ENCODE measurements at regions not wholly inside any gene's neighbourhood (a gene's known extent, or its start where the extent isn't known, plus 50 kb on each side); places are given as distances from the start of the nearest gene placed in this dataset.

DNA sequence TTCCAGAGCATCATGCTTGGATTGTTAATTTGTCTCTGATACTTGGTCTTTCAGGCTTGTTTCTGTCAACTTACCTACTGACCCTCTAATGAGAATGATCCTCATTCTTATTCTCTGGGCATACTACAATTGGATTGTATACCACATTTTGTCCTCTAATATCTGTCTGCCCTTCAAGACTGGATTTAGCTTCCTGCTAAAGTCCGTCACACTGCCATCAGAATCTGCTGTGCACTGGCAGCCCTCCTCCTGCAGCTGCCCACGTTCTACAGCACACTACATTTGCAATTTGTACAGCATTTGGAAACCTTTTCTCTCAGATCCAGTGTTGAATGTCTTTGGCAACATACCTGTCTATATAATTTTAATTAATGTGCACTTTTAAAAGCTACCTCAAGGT, 183.1 kb downstream of the ZNF330 start:
- no peak for DNase-seq (ENCODE audit: low read depth)

DNA sequence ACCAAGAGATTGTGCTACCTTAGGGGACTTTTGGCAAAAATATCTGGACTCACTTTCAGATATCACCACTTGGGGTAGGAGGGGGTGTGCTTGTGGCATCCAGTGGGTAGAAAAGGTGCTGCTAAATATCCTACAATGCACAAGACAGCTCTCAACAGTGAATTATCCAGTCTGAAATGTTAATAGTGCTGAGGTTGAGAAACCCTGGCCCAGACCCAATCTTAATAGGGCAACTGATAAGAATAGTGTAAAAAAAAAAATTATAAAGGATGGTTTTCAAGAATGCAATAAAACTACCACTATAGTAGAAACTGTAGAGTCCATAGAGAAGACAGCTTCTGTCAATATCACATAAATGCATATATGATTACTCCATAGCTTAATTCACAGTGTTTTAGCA, 185.5 kb downstream of the ZNF330 start:
- no peak for DNase-seq (ENCODE audit: low read depth)

DNA sequence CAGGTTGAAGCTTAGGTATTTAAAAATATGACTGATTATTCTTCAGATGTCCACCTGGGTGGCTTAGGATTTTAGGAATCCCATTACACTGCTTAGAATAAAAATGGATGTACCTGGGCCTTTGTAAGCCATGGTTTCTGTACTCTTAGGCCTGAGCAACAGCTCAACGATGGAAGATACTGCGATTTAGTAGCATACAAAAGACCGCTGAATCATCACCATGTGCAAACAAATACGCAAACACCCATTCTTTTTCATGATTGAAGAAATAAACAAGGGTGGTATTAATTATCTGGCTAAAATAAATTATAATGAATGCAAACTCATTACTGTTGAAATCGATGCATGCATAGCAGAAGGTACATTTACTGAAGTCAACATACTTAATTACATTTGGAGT, 188.9 kb downstream of the ZNF330 start:
- DNase-seq (ENCODE audit: low read depth): no peak

DNA sequence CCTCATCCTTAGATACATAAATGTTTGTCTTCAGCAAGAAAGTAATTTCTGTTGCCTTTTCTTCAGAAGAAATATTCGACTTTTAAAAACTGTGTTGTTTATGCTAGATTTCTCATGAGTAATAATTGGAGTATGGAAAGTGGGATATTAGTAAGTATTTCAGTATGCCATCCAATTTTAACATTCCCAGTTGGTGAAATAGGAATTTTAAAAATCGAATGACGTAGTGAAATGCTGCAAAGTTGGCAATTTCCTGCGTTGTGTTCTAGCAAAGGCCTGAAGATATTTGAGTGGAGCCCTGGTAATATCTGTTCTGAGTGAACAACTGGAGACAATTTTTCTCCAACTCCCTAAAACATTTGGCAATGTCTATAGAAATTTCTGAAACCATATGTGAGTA, 190.1 kb downstream of the ZNF330 start:
- peak; percentile 58 for DNase-seq (ENCODE audit: low read depth)

DNA sequence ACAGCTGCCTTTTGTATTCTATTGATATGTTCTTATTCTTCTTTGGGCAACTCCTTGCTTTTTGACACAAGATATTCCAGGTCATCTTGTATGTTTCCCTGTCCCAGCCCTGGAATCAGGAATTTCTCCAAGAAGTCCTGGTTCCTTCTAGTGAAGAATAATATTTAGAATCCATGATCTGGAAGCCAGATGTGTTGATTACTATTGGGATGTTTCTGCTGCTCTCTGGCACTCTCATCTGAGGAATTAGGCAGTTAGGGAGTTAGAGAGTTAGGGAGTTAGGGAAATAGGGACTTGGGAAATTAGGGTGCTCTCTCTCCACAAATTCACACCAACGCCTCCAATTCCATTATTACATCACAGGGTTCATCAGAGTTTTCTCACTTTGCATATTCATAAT, 191.2 kb downstream of the ZNF330 start:
- no peak for DNase-seq (ENCODE audit: low read depth)

DNA sequence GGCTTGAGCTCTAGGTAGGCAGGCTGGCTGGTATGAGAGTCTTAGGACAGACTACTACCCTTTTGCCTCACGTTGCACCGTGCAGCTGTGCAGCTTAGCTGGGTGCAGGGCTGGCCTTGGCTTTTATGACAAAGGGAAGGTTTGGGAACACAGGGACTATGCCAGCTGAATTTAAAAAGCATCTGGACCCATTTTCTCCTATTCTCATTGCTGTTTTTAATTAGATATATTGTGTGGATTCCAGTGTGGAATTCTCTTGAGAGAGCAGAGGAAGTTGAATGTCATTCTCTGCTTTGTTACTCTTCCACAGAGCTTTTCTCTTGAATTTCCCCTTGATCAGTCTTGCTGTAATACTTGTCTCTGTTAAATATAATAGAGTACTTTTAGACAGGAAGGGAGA, 192.7 kb downstream of the ZNF330 start:
- no peak for DNase-seq (ENCODE audit: low read depth)

DNA sequence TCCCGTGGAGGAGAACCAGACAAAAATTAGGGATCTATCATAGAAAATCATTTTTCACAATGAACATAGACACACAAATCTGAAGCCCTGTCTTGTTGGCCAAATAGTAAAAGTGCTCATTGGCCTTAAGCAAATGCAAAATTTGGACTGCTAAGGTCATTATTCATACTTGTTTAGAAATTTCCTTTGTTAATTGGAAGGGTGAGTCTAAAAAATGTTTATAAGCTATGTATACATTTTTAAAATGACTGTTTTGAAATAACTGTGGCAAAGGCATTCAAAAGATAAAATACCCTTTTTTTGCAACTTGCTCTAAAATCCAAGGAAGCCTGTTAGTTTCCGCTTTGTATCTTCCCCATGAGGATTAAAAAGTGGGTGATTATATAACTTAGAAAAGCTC, 195.0 kb downstream of the ZNF330 start:
- no peak for DNase-seq (ENCODE audit: low read depth)

DNA sequence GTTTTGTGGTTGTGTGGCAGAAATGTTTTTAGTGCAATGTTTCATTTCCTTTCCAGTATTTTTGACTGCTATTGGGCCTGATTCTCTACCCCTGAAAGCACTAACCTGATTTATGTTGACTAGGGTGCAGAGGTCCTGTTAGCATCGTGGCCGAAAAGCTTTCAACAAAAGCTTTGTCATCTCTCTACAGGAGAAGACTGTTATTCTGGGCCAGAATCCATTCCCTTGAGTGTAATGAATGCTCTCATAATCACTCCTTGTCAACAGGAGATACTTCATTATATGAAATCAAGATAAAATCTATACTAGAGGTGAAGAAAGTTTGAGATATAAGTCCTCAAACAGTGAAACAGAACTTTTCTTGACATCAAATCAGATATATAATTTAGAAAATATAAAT, 195.5 kb downstream of the ZNF330 start:
- peak; percentile 55 for DNase-seq (ENCODE audit: low read depth)

DNA sequence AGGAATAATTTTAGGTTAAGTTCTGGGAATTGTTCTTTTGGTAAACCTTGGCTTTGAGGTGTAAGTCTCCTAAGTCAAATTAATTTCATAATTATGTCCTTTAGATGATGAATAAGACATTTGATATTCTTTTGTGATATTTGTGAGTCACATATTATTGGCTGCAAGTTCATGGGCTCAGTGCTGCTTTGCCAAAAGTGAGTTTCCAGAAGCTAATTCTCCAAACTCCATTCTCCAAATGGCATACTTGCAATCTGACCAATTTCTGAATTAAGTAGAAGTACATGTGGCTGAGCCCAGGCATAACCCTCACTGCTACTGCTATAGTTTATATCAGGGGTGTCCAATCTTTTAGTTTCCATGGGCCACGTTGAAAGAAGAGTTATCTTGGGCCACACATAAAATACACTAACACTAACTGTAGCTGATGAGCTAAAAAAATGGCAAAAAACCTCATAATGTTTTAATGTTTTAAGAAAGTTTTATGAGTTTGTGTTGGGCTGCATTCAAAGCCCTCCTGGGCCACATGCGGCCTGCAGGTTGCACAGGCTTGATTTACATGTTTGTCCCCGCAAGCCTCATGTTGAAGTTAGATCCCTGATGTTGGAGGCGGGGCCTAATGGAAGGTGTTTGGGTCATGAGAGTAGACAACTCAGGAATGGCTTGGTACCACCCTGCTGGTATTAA, 196.1 kb downstream of the ZNF330 start:
- DNase-seq (ENCODE audit: low read depth): peak; percentile 30

DNA sequence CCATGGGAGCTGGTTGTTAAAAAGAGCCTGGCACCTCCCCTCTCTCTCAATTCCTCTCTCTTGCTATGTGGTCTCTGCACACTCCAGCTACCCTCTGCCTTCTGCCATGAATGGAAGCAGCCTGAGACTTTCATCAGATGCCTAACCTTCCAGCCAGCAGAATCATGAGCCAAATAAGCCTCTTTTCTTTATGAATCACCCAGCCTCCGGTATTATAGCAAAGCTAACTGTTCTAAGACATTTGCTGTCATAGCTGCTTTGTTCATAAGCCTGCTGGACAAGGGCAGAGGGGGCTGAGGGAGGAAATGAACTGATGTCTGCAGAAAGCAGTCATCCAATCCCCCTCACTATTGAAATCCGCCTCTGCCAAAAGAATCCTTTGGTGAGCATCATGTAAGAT, 196.7 kb downstream of the ZNF330 start:
- no peak for DNase-seq (ENCODE audit: low read depth)

DNA sequence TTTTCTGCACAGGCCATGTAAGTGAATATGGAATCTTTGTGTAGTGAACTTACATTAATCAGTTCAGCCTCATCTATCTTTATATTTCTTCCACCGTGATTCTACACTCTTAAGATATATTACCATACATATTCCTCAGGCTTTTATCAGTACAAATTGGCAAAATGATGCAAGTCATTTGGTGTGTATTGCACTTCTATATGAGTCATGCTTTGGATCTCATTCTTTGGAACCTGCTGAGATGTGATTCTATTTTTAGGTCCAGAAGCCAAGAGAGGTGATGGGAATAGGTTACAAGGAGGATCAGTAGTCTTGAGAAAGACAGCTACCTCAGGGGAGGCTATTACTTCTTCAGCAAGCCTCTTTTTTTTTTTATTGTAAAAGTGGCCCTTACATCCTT, 204.4 kb downstream of the ZNF330 start:
- peak; percentile 31 for DNase-seq (ENCODE audit: low read depth)

DNA sequence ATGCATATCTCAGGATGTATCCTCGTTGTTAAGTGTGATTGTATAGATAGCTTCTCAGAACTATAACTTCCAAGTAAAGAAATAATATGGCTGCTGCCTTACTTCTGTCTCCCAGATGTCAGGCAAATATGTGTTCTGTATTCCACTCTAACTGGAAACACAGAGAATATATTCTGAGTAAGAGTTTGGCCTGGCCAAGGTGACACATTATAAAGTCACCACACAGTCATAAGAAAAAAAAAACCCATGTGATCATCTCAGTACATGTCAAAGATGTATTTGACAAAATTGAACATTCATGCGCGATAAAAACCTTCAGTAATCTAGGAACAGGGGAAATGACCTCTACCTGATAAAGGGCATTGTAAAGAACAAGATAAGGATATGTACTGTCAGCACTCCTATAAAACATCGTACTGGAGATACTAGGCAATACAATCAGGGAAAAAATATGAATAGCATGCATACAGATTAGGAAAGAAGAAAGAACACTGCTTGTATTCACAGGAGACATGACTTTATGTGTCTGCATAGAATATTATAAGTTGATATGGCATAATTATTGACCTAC, 207.1 kb downstream of the ZNF330 start:
- no peak for DNase-seq (ENCODE audit: low read depth)

DNA sequence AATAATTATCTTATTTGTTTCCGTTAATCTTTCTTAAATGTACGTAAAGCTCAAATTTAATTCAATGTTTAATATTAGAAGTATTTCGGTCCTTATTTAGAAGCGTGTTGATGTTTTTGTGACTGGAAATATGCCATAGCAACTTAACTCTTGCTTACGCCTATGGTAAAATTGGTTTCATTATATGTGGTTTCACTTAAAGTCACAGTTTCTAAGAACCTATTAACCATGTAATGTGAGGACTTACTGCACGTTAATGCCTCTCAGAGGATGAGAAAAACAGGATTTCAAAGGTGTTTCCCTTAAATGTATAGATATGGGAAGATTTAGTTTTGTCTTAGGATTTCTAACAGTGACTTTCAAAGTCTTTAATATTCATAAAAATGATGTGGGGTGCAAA, 206.4 kb upstream of the IL15 start:
- DNase-seq (ENCODE audit: low read depth): no peak

DNA sequence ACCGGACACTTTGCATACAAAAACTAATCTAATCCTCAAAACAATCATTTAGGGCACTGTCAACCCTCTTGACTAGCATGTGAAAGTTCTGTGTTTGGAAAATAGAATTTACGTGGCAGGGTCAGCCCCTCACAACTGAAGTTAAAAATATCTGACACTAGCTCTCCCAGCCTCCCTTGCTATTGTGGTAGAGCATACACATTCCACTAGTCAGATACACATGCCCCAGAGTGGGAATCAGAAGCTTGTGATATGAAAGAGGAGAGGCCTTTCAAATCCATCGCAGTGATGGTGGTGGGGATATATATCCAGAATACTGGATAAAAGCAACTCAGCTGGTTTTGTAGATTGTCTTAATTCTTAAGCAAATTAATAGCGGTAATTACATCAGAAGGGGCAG, 205.7 kb upstream of the IL15 start:
- DNase-seq (ENCODE audit: low read depth): no peak

DNA sequence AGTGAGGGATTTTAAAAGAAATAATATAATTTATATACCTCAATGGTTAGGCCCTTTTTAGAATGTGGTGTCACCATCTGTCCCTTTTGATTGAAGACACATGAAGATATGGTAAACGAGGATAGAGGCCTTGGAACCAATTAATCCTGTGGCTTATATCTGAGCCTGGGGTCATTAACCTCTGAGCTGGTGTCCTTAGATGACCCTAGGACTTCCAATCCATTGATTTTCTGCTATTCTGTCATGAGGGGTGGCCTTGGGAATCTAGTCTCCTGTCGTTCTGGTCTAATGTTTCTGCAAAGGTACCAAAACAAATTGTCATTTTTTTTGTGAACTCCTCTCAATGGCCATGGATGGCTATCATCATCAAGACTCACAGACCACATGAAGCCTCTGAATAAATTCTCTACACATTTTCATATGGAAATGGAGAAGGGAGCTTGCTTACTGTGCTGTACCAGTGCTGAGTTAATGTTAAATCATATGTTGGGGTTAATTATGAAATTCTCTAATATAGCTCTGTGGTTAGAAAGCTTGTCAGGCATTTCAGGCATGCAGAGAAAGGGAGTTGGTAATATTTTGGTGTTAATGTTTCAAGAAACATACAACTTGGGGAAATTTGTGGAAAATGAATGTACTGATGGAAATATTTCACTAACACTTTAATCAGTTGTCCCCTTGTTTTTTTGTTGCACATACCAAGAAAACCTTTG, 204.2 kb upstream of the IL15 start:
- peak; percentile 22 for DNase-seq (ENCODE audit: low read depth)

DNA sequence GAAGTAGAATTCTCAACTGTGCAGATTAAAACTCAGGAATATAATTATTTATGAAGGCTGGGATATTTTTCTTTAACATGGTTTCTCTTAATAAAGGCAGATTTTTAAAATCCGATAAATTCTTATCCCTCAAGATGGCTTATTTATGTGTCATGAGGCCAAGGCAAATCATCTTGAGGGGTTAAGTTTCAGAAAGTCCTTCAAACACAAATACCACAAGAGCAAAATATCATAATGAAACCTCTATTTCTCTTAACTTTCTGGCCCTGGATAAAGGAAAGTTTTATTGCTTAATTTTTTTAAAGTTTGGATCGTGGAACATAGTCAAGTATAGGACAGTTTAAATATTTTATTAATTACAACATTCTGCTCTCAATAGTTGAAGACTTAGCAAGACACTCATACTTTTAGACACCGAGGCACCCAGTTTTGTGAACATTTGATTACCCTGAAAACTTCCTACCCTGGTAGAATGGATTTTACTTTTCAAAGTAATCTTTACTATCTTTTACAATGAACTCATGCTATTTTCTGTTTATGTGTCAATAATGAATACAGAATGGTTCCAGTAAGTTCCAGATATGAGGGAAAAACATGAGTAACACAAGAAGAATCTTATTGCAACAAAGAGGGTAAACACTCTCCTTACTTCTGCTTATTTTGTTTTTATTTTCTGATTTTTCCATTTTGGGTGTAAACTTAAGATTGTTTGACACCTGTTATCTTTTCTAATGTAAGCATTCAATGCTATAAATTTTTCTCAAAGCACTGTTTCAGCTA, 200.7 kb upstream of the IL15 start:
- peak; percentile 34 for DNase-seq (ENCODE audit: low read depth)

DNA sequence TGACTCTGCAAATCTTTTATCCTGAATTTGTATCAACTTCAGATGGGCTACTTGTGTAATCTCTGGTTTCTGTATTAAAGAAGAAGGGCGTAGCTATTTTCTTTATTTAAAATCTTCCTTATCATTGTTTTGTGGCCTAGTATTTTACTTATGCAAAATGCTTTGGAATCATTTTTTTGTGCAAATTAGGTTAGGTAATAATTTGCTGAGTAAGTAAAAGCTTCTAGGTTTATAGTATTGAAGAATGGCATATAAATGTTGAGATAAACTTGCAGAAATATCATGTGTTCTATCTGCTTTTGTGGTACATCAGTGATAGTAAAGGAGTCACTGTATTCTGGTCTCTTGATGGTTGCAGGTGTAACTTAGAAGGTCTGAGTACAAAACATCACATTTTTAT, 197.2 kb upstream of the IL15 start:
- no peak for DNase-seq (ENCODE audit: low read depth)

DNA sequence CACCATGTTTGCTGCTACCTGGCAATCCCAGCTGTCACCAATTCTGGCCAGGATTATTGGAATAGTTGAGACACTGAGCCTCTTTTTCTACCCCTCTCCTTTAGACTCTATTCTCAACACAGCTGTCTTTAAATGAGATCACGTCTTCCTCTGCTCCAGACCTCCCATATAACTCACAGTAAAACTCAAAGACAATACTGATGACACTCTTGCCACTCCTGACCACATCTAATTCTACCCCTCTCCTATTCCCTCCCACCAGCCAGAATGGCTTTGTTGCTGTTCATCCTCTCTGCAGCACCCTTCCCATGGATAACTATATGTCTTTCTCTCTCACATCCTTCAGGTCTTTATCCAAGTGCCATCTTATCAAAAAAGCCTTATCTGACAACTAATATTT, 188.6 kb upstream of the IL15 start:
- no peak for DNase-seq (ENCODE audit: low read depth)

DNA sequence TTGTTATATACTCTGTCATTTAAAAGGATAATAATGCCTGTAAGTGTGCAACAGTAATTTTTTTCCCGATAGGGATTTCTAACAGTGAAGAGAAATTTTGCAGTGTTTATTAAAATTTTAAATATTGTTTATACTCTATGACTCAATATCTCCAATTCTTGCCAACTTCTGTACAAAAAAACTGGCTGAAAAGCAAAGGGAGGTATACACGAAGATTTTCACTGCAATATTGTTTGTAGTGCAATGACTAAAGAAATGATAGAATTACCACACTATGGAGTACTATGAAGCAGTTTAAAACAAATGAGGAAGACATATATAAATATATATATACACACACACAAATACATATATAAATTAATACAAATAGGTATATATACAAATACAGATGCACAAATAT, 187.9 kb upstream of the IL15 start:
- DNase-seq (ENCODE audit: low read depth): no peak

DNA sequence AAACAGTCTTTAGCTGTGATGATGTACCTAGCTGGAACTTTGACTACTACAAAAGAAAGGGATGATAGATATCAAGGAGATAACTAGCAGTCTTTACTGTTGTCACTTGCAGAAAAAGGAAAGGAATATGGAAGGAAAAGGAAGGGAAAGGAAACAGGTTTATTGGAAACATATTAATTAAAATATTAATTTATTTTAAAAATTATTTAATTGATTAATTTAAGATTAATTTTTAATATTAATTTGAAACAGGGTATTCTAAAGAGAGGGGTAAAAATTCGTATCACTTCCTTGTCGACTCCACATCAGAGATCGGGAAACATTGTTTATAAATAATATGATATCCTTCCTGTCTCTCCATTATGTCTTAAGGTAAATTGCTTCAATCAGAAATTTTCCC, 186.5 kb upstream of the IL15 start:
- DNase-seq (ENCODE audit: low read depth): no peak

DNA sequence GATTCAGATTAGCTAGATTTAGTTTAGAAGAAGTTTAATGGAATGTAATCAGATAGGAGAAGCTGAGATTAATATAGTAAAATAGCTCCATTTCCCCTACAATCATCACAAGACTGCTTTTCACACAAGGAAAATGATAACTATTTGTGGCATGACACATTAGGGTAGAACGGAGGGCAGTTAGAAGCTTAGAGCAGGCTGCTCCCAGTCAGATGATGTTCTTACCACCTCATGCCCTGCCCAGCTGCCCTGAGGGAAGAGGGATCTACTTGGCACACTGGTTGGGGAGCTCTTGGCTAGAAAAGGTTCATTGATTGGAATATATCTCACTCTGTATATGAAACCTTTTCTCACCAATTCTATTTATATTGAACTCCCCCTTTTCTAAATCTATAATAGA, 180.7 kb upstream of the IL15 start:
- no peak for DNase-seq (ENCODE audit: low read depth)

DNA sequence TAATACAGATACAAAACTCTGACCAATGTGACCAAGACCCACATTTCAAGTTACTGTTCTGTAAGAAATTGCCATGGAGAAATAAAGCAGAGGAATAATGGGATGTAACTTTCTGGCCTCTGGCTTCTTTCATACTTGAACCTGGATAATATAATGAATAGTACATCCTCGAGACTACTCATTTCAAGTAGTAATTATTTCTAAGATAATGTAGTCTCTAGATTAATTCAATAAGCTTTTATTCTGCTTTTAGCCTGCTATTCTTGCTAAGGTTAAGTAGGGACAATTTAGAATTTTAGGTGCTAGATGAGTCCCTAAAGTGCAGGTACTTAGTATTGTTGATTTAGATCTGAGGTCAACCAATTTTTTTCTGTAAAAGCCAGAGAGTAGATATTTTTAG, 178.7 kb upstream of the IL15 start:
- DNase-seq (ENCODE audit: low read depth): no peak

DNA sequence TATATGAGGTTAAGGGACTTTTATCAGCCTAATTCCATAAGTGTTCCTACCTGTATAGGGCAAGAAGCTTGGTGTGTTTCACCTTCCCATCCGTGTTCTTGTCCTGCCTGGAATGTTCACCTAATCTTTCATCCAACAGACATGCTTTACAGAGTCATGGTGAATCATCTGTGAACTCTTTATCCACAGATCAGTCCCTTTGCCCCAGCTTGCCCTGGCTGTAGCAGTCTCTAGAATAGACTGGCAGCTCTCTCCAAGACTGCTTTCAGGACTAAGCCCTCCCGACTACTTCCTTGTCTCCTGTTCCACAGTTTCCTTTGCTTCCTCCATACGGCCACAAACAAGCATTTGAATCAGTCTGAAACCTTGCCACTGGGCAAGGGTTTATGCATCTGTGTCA, 177.9 kb upstream of the IL15 start:
- no peak for DNase-seq (ENCODE audit: low read depth)
